WERI-Rb-1 (cell line): ENCODE measurements at regions not wholly inside any gene's neighbourhood (a gene's known extent, or its start where the extent isn't known, plus 50 kb on each side); places are given as distances from the start of the nearest gene placed in this dataset.

Experiments
- DNase-seq: peaks from one replicate; pipeline ENCODE4 v3.0.0-alpha.2; 2020
- H3K27ac ChIP-seq: fragments of 250-450 bp; sonication (Bioruptor Pico); 2 replicates; pipeline ENCODE4 v1.5.1; 2020; ENCODE audit warnings: mild to moderate bottlenecking, moderate library complexity
- H3K27me3 ChIP-seq: fragments of 250-450 bp; sonication (Bioruptor Pico); 2 replicates; pipeline ENCODE4 v1.5.1; 2021; ENCODE audit warnings: mild to moderate bottlenecking, low read depth, moderate library complexity; ENCODE audit not compliant: insufficient read depth, severe bottlenecking
- H3K36me3 ChIP-seq: fragments of 250-450 bp; sonication (Bioruptor Pico); 2 replicates; pipeline ENCODE4 v1.5.1; 2020; ENCODE audit warnings: mild to moderate bottlenecking, moderate library complexity
- H3K4me3 ChIP-seq: 2 replicates; pipeline ENCODE4 v1.5.1; 2011; ENCODE audit warnings: low read depth, mild to moderate bottlenecking, control low read depth, low read length
- H3K9me3 ChIP-seq: fragments of 250-450 bp; sonication (Bioruptor Pico); 2 replicates; pipeline ENCODE4 v1.5.1; 2021; ENCODE audit warnings: mild to moderate bottlenecking, moderate library complexity; ENCODE audit not compliant: severe bottlenecking
- TF ChIP-seq, protein P1 (sequence below): IDR thresholded peaks from 2 replicates; pipeline ENCODE4 v1.5.1; 2011; ENCODE audit warnings: low read depth, mild to moderate bottlenecking, control low read depth, inconsistent platforms, low read length

GRCh38 chr12:28872654-28873268, 276.3 kb upstream of the FAR2 start:
- H3K36me3 ChIP-seq, result no peaks in the 10 kb centered on the region
- H3K27ac ChIP-seq, result no peak overlapping the region
- H3K9me3 ChIP-seq, result no peaks in the 10 kb centered on the region
- DNase-seq, result peak; percentile 72
- no peaks in the 10 kb centered on the region for H3K27me3 ChIP-seq
- H3K4me3 ChIP-seq, result no peak overlapping the region
- TF ChIP-seq, protein P1, sequence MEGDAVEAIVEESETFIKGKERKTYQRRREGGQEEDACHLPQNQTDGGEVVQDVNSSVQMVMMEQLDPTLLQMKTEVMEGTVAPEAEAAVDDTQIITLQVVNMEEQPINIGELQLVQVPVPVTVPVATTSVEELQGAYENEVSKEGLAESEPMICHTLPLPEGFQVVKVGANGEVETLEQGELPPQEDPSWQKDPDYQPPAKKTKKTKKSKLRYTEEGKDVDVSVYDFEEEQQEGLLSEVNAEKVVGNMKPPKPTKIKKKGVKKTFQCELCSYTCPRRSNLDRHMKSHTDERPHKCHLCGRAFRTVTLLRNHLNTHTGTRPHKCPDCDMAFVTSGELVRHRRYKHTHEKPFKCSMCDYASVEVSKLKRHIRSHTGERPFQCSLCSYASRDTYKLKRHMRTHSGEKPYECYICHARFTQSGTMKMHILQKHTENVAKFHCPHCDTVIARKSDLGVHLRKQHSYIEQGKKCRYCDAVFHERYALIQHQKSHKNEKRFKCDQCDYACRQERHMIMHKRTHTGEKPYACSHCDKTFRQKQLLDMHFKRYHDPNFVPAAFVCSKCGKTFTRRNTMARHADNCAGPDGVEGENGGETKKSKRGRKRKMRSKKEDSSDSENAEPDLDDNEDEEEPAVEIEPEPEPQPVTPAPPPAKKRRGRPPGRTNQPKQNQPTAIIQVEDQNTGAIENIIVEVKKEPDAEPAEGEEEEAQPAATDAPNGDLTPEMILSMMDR, result peak; percentile 93

- TF ChIP-seq, protein P1, result no peak
- Histone ChIP-seq H3K9me3 (no peaks in the 10 kb centered on the region), H3K4me3 (no peak overlapping the region), H3K27me3 (no peaks in the 10 kb centered on the region), H3K36me3 (no peaks in the 10 kb centered on the region), H3K27ac (no peak overlapping the region)
- DNase-seq, result no peak
These were observed 274.3 kb upstream of the FAR2 start for GRCh38 chr12:28874758-28875157.

- no peak for DNase-seq
- Histone ChIP-seq H3K4me3 (no peak overlapping the region), H3K27ac (no peak overlapping the region), H3K36me3 (no peaks in the 10 kb centered on the region), H3K27me3 (no peaks in the 10 kb centered on the region), H3K9me3 (no peaks in the 10 kb centered on the region)
- TF ChIP-seq, protein P1, result no peak
These were observed 272.8 kb upstream of the FAR2 start for GRCh38 chr12:28876196-28876798.

- no peak overlapping the region for H3K27ac ChIP-seq
- DNase-seq, result no peak
- H3K4me3 ChIP-seq, result no peak overlapping the region
- TF ChIP-seq, protein P1, result no peak
- no peaks in the 10 kb centered on the region for H3K9me3 ChIP-seq
- no peaks in the 10 kb centered on the region for H3K27me3 ChIP-seq
- no peaks in the 10 kb centered on the region for H3K36me3 ChIP-seq
These were observed 271.2 kb upstream of the FAR2 start for GRCh38 chr12:28877854-28878253.

- TF ChIP-seq, protein P1, result no peak
- H3K9me3 ChIP-seq, result no peaks in the 10 kb centered on the region
- H3K27ac ChIP-seq, result no peak overlapping the region
- H3K4me3 ChIP-seq, result no peak overlapping the region
- H3K36me3 ChIP-seq, result no peaks in the 10 kb centered on the region
- no peaks in the 10 kb centered on the region for H3K27me3 ChIP-seq
- DNase-seq, result no peak
These were observed 270.4 kb upstream of the FAR2 start for GRCh38 chr12:28878629-28879028.

DNA sequence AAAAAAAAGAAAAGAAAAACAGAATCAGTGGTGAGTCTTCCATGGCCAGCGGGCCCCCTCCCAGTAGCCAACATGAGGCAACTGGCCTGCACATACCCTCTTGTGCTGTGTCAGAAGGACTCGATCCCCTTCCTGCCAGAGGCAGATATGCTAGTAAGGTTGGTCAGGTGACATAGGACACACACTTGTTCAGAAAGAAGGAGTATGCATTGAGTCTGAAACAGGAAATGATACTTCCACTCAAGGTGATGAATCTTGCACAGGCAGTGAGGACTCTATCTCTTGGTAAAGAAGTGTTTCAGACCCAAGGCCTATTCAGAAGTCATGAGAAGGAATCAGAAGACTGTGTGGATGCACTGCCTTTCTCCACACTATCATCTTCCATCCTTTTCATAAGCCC, 269.7 kb upstream of the FAR2 start:
- H3K9me3 ChIP-seq, result no peaks in the 10 kb centered on the region
- TF ChIP-seq, protein P1, result no peak

More for the DNA sequence above, 269.7 kb upstream of the FAR2 start:
- Histone ChIP-seq H3K4me3 (no peak overlapping the region), H3K27me3 (no peaks in the 10 kb centered on the region), H3K27ac (no peak overlapping the region), H3K36me3 (no peaks in the 10 kb centered on the region)
- no peak for DNase-seq
